OCI-LY3 (cell line): ENCODE measurements at regions not wholly inside any gene's neighbourhood (a gene's known extent, or its start where the extent isn't known, plus 50 kb on each side); places are given as distances from the start of the nearest gene placed in this dataset.

Experiments used
- EZH2phosphoT487 ChIP-seq: fragments of 200-600 bp; shearing (Covaris generic); IDR thresholded peaks from 2 replicates; pipeline ENCODE4 v1.6.1; 2018; ENCODE audit warnings: antibody characterized with exemption, mixed run types, low read depth
- TF ChIP-seq, protein P1 (sequence below): fragments of 200-600, 300-600 bp; sonication (generic); IDR thresholded peaks from 2 replicates; pipeline ENCODE4 v1.5.1; 2014; ENCODE audit warnings: antibody characterized with exemption, low read length, low read depth

- TF ChIP-seq, protein P1, sequence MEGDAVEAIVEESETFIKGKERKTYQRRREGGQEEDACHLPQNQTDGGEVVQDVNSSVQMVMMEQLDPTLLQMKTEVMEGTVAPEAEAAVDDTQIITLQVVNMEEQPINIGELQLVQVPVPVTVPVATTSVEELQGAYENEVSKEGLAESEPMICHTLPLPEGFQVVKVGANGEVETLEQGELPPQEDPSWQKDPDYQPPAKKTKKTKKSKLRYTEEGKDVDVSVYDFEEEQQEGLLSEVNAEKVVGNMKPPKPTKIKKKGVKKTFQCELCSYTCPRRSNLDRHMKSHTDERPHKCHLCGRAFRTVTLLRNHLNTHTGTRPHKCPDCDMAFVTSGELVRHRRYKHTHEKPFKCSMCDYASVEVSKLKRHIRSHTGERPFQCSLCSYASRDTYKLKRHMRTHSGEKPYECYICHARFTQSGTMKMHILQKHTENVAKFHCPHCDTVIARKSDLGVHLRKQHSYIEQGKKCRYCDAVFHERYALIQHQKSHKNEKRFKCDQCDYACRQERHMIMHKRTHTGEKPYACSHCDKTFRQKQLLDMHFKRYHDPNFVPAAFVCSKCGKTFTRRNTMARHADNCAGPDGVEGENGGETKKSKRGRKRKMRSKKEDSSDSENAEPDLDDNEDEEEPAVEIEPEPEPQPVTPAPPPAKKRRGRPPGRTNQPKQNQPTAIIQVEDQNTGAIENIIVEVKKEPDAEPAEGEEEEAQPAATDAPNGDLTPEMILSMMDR = no peak
- TF ChIP-seq EZH2phosphoT487 = no peak
These were observed 74.2 kb upstream of the CPEB2 start for GRCh38 chr4:14928035-14928434.
